Stomach (tissue), 4 donors: ENCODE measurements at regions not wholly inside any gene's neighbourhood (a gene's known extent, or its start where the extent isn't known, plus 50 kb on each side); places are given as distances from the start of the nearest gene placed in this dataset.

Source experiments
- EP300 ChIP-seq: sonication (generic); formaldehyde crosslinking; IDR thresholded peaks from one replicate; pipeline ENCODE4 v1.6.1; 2017; ENCODE audit warnings: antibody characterized with exemption
- TF ChIP-seq, protein P1 (sequence below), 7 experiments: fragments of 450-650 bp in 4 of 7; fragments of 200-600 bp in 3 of 7; sonication (generic) in 3 of 7; IDR thresholded peaks; one replicate each; pipeline ENCODE4 v1.5.1; 2016 to 2019; ENCODE audit warnings: antibody characterized with exemption in 7 of 7, control low read depth in 2 of 7, mild to moderate bottlenecking in 1 of 7

- TF ChIP-seq EP300, result no peak
- TF ChIP-seq, protein P1, sequence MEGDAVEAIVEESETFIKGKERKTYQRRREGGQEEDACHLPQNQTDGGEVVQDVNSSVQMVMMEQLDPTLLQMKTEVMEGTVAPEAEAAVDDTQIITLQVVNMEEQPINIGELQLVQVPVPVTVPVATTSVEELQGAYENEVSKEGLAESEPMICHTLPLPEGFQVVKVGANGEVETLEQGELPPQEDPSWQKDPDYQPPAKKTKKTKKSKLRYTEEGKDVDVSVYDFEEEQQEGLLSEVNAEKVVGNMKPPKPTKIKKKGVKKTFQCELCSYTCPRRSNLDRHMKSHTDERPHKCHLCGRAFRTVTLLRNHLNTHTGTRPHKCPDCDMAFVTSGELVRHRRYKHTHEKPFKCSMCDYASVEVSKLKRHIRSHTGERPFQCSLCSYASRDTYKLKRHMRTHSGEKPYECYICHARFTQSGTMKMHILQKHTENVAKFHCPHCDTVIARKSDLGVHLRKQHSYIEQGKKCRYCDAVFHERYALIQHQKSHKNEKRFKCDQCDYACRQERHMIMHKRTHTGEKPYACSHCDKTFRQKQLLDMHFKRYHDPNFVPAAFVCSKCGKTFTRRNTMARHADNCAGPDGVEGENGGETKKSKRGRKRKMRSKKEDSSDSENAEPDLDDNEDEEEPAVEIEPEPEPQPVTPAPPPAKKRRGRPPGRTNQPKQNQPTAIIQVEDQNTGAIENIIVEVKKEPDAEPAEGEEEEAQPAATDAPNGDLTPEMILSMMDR (IDR thresholded peaks at IDR 0.05), result no peak
These were observed 238.7 kb upstream of the NREP start for GRCh38 chr5:111995701-111996100.
